ENCODE measurements at regions not wholly inside any gene's neighbourhood (a gene's known extent, or its start where the extent isn't known, plus 50 kb on each side); places are given as distances from the start of the nearest gene placed in this dataset.

- TF ChIP-seq EZH2 (IDR thresholded peaks at IDR 0.05; ENCODE audit: insufficient read depth, poor library complexity, severe bottlenecking) = no peak
- no peak for TF ChIP-seq EZH2phosphoT487 (IDR thresholded peaks at IDR 0.05; ENCODE audit: insufficient read depth, low read depth)
These were observed 242.3 kb upstream of the MTNR1B start for GRCh38 chr11:92727123-92727522.

All from GM23248 (cell line).